ENCODE measurements at regions not wholly inside any gene's neighbourhood (a gene's known extent, or its start where the extent isn't known, plus 50 kb on each side); places are given as distances from the start of the nearest gene placed in this dataset.

GRCh38 chr9:38137342-38137741 lies 68.3 kb upstream of the SHB start:
- H4K8ac ChIP-seq (ENCODE audit: extremely low read depth, insufficient read depth, low read length) = no peak overlapping the region
- H2BK20ac ChIP-seq (ENCODE audit: low read length) = no peak overlapping the region
- 86% methylated on average over 5 of the region's 5 CpGs; no CpG with 5 or more reads in 1 of the 2 experiments for WGBS, 2 experiments (ENCODE audit: extremely low coverage in 1 of 2, insufficient coverage in 1 of 2, insufficient read length in 1 of 2, insufficient replicate concordance in 2 of 2, low coverage in 1 of 2, low lambda C conversion rate in 2 of 2, missing lambda C conversion rate in 1 of 2)
- H4K91ac ChIP-seq (replicated peaks; ENCODE audit: insufficient read length, low read length) = no peak overlapping the region
- H3K56ac ChIP-seq (replicated peaks; ENCODE audit: insufficient read length, low read depth, low read length) = no peak overlapping the region
- H3K4me3 ChIP-seq (ENCODE audit: extremely low read depth in 1 of 4, insufficient read depth in 2 of 4, low read depth in 3 of 4, low read length in 4 of 4) = no peak overlapping the region
- no peaks in the 10 kb centered on the region for H3K9me3 ChIP-seq (ENCODE audit: insufficient read depth in 2 of 2, low read depth in 1 of 2, low read length in 1 of 2)
- H3K27me3 ChIP-seq (replicated peaks in 1 of 4; ENCODE audit: control insufficient read depth in 3 of 4, extremely low read depth in 1 of 4, insufficient read depth in 3 of 4, low read length in 3 of 4) = peaks cover 0 to 6% (median 2%) of the 10 kb centered on the region in 4 experiments; a peak in 2 of 7 replicates
- no peak overlapping the region for H3K18ac ChIP-seq (ENCODE audit: extremely low read depth, low read length)
- H3K27ac ChIP-seq (ENCODE audit: low read depth, low read length) = no peak overlapping the region
- DNase-seq (ENCODE audit: low read depth in 1 of 2, low spot score in 2 of 2) (no peak), FAIRE-seq (no peak)
- H2BK120ac ChIP-seq (replicated peaks; ENCODE audit: low read depth, low read length) = no peak overlapping the region
- H3K79me1 ChIP-seq (ENCODE audit: low read depth, low read length) = no peaks in the 10 kb centered on the region
- H3K36me3 ChIP-seq (ENCODE audit: control insufficient read depth in 2 of 4, insufficient read depth in 4 of 4, low read length in 3 of 4) = no peaks in the 10 kb centered on the region
- TF ChIP-seq SUZ12 (IDR thresholded peaks at IDR 0.05; ENCODE audit: low read length) = no peak
- TF ChIP-seq BCL11A (IDR thresholded peaks at IDR 0.05; ENCODE audit: low read depth in 2 of 2, low read length in 2 of 2) = no peak
- no peak for TF ChIP-seq RXRA (IDR thresholded peaks at IDR 0.05; ENCODE audit: insufficient read depth, low read depth, low read length)
- no peak for TF ChIP-seq CBX5 (IDR thresholded peaks at IDR 0.05; ENCODE audit: low read depth, low read length)
- no peak for TF ChIP-seq KDM1A (IDR thresholded peaks at IDR 0.05; ENCODE audit: borderline replicate concordance, low read length)
- TF ChIP-seq SP1 (IDR thresholded peaks at IDR 0.05; ENCODE audit: low read depth, low read length) = no peak
- TF ChIP-seq SP2 (IDR thresholded peaks at IDR 0.05; ENCODE audit: low read length) = no peak
- no peak for TF ChIP-seq RBBP5 (IDR thresholded peaks at IDR 0.05; ENCODE audit: borderline replicate concordance, low read depth, low read length)
- TF ChIP-seq JUND (IDR thresholded peaks at IDR 0.05; ENCODE audit: low read length) = no peak
- no peak for TF ChIP-seq HDAC6 (IDR thresholded peaks at IDR 0.05; ENCODE audit: low read depth, low read length)
- no peak for TF ChIP-seq ASH2L (IDR thresholded peaks at IDR 0.05; ENCODE audit: low read length)
- no peak overlapping the region for H2AFZ ChIP-seq (ENCODE audit: low read length)
- H4K5ac ChIP-seq (ENCODE audit: insufficient read length, low read depth, low read length) = no peak overlapping the region
- no peak overlapping the region for H3K4me2 ChIP-seq (ENCODE audit: insufficient read depth in 1 of 2, low read depth in 2 of 2, low read length in 2 of 2)
- H2BK5ac ChIP-seq (ENCODE audit: low read depth, low read length) = no peak overlapping the region
- no peak overlapping the region for H3K23ac ChIP-seq (ENCODE audit: insufficient read length)
- H3K9ac ChIP-seq (replicated peaks in 1 of 4; ENCODE audit: extremely low read depth in 1 of 4, low read depth in 3 of 4, low read length in 3 of 4) = no peak overlapping the region
- no peaks in the 10 kb centered on the region for H3K23me2 ChIP-seq (ENCODE audit: low read depth, low read length)
- CTCF ChIA-PET (ENCODE audit: partially characterized antibody) = interaction anchor here (0.6 to 2.6 kb wide), 6 partner anchors 10 to 222 kb away, joined by 3 to 13 read pairs (median 6); no protein-coding TSS in a partner anchor
- no peaks in the 10 kb centered on the region for H4K20me1 ChIP-seq (replicated peaks in 1 of 2; ENCODE audit: control insufficient read depth in 1 of 2, insufficient read depth in 2 of 2, low read length in 2 of 2)
- no peak overlapping the region for H2AK5ac ChIP-seq (ENCODE audit: low read depth, low read length)
- H2BK15ac ChIP-seq (ENCODE audit: low read length) = no peak overlapping the region
- POLR2A ChIA-PET (ENCODE audit: partially characterized antibody) = no interaction called here
- H3K79me2 ChIP-seq (ENCODE audit: control insufficient read depth in 1 of 2, insufficient read depth in 2 of 2, low read length in 2 of 2) = no peaks in the 10 kb centered on the region
- H3K4ac ChIP-seq (replicated peaks; ENCODE audit: insufficient read length, low read depth, low read length) = no peak overlapping the region
- H3K14ac ChIP-seq (ENCODE audit: insufficient read length) = no peak overlapping the region
- no peak overlapping the region for H2BK12ac ChIP-seq (ENCODE audit: low read depth, low read length)
- peaks cover 0 to 6% (median 0%) of the 10 kb centered on the region in 4 experiments; a peak in 2 of 7 replicates for H3K4me1 ChIP-seq (replicated peaks in 1 of 4; ENCODE audit: control insufficient read depth in 3 of 4, insufficient read depth in 4 of 4, low read length in 3 of 4)

Measured in H1 (cell line).